ENCODE measurements at regions not wholly inside any gene's neighbourhood (a gene's known extent, or its start where the extent isn't known, plus 50 kb on each side); places are given as distances from the start of the nearest gene placed in this dataset.

- Histone ChIP-seq H4K20me1 (replicated peaks; ENCODE audit: control insufficient read depth, insufficient read depth, low read length) (no peaks in the 10 kb centered on the region), H3K27ac (ENCODE audit: extremely low read depth, low read depth, low read length) (no peak overlapping the region), H3K9me3 (replicated peaks; ENCODE audit: control insufficient read depth, insufficient read depth, low read depth, low read length) (no peaks in the 10 kb centered on the region), H3K4me2 (ENCODE audit: insufficient read depth, low read length) (no peak overlapping the region), H2AFZ (ENCODE audit: low read depth, low read length) (no peak overlapping the region), H3K4me1 (replicated peaks in 1 of 2; ENCODE audit: control insufficient read depth in 2 of 2, insufficient read depth in 2 of 2, low read length in 2 of 2) (no peaks in the 10 kb centered on the region), H3K36me3 (ENCODE audit: control insufficient read depth, insufficient read depth, low read length) (no peaks in the 10 kb centered on the region), H3K9ac (ENCODE audit: insufficient read depth in 1 of 2, low read depth in 2 of 2, low read length in 2 of 2) (no peak overlapping the region), H3K4me3 (no peak overlapping the region), H3K9me1 (ENCODE audit: control insufficient read depth, insufficient read depth, low read length) (no peaks in the 10 kb centered on the region), H3K79me2 (ENCODE audit: control insufficient read depth, insufficient read depth, low read length) (no peaks in the 10 kb centered on the region), H3K27me3 (ENCODE audit: control insufficient read depth in 2 of 2, insufficient read depth in 2 of 2, low read length in 2 of 2) (no peaks in the 10 kb centered on the region)
- ATAC-seq (no peak), DNase-seq (ENCODE audit: extremely low read depth in 1 of 4, low spot score in 3 of 4) (no peak), FAIRE-seq (no peak)
- 13% methylated on average over 1 of the region's 1 CpG for WGBS (ENCODE audit: insufficient coverage, low coverage, missing lambda C conversion rate)
- in situ Hi-C loops (cut with MboI) (no loop called here), intact Hi-C loops (cut with micrococcal nuclease) (no loop called here)
- ChIA-PET CTCF (ENCODE audit: low intra/inter-chr PET ratio) (no interaction called here), POLR2A (no interaction called here)
- no TSS peak for BruUV-seq (replicated peaks)
- TF ChIP-seq ZMIZ1 (IDR thresholded peaks at IDR 0.05; ENCODE audit: low read depth in 2 of 2, low read length in 2 of 2): no peak
- TF ChIP-seq CHAMP1 (IDR thresholded peaks at IDR 0.05): no peak
- TF ChIP-seq ZNF175 (CRISPR knock-in tag; IDR thresholded peaks at IDR 0.05; ENCODE audit: low read depth): no peak
- no peak for TF ChIP-seq ZEB2 (IDR thresholded peaks at IDR 0.05)
- TF ChIP-seq SMARCA4 (IDR thresholded peaks at IDR 0.05): no peak
- no peak for TF ChIP-seq KLF13 (tag; IDR thresholded peaks at IDR 0.05; ENCODE audit: borderline replicate concordance, low read depth)
- no peak for TF ChIP-seq ZNF444 (CRISPR knock-in tag; IDR thresholded peaks at IDR 0.05)
- no peak for TF ChIP-seq MBD1 (CRISPR knock-in tag; IDR thresholded peaks at IDR 0.05)
- TF ChIP-seq HCFC1 (IDR thresholded peaks at IDR 0.05; ENCODE audit: low read depth, low read length): no peak
- no peak for TF ChIP-seq DACH1 (IDR thresholded peaks at IDR 0.05; ENCODE audit: partially characterized antibody)
- TF ChIP-seq ETS1 (conservative IDR thresholded peaks at IDR 0.05; ENCODE audit: control insufficient read depth, low read depth, low read length): no peak
- no peak for TF ChIP-seq ZNF124 (CRISPR knock-in tag; IDR thresholded peaks at IDR 0.05)
- TF ChIP-seq KDM2B (CRISPR knock-in tag; IDR thresholded peaks at IDR 0.05): no peak
- no peak for TF ChIP-seq NCOR1 (IDR thresholded peaks at IDR 0.05)
Observed at GRCh38 chr20:12090920-12091319, 173.2 kb downstream of the BTBD3 start.
